Hepatocyte (in vitro differentiated cells): ENCODE measurements at regions not wholly inside any gene's neighbourhood (a gene's known extent, or its start where the extent isn't known, plus 50 kb on each side); places are given as distances from the start of the nearest gene placed in this dataset.

ENCODE experiments used
- CTCF ChIP-seq: fragments of 200-600 bp; sonication (generic); IDR thresholded peaks from 2 replicates; pipeline ENCODE4 v1.5.1; 2016; ENCODE audit warnings: antibody characterized with exemption, mild to moderate bottlenecking; ENCODE audit not compliant: poor library complexity
- EZH2 ChIP-seq: fragments of 200-600 bp; sonication (generic); IDR thresholded peaks from 2 replicates; pipeline ENCODE4 v1.6.1; 2016; ENCODE audit warnings: antibody characterized with exemption, mild to moderate bottlenecking, borderline replicate concordance
- EZH2phosphoT487 ChIP-seq: fragments of 200-600 bp; sonication (generic); IDR thresholded peaks from one replicate; pipeline ENCODE4 v1.6.1; 2018; ENCODE audit warnings: antibody characterized with exemption, mild to moderate bottlenecking, low read depth, moderate library complexity; ENCODE audit not compliant: unreplicated experiment, severe bottlenecking

GRCh38 chr10:43024942-43025700, 51.7 kb upstream of the RET start:
- TF ChIP-seq CTCF: no peak
- TF ChIP-seq EZH2phosphoT487: no peak
- no peak for TF ChIP-seq EZH2
